IMR-90 (cell line): ENCODE measurements at regions not wholly inside any gene's neighbourhood (a gene's known extent, or its start where the extent isn't known, plus 50 kb on each side); places are given as distances from the start of the nearest gene placed in this dataset.

Experiments used
- ATAC-seq: fragments of 200-7000 bp; cut with Tn5 transposase; 2 replicates; pipeline ENCODE4 v1.9.1; 2020; ENCODE audit warnings: low read depth, mild to moderate bottlenecking, moderate library complexity
- BruUV-seq: library from RNA; stranded (reverse); fragments of 400-500 nt; replicated peaks from 2 replicates; lab custom pipeline; 2021; lab: Mats Ljungman, UMichigan
- CTCF ChIA-PET: fragments of 300-600 bp; formaldehyde crosslinking; extraction: SDS; loops from one replicate; lab custom pipeline; 2021; ENCODE audit warnings: antibody characterized with exemption; lab: Yijun Ruan, JAX
- POLR2A ChIA-PET: fragments of 300-600 bp; sonication (Branson Sonifier 250); formaldehyde crosslinking; loops from one replicate; lab custom pipeline; 2022; ENCODE audit warnings: antibody characterized with exemption; ENCODE audit not compliant: unreplicated experiment; lab: Charles Lee
- DNase-seq: peaks from one replicate; pipeline ENCODE4 v3.0.0; 2013
- H2AFZ ChIP-seq: replicated peaks from 2 replicates; pipeline ENCODE3; 2013; ENCODE audit warnings: low read length, mild to moderate bottlenecking; ENCODE audit not compliant: poor library complexity
- H2AK5ac ChIP-seq: 2 replicates; pipeline ENCODE4 v1.6.1; 2013; ENCODE audit warnings: low read depth, low read length, inconsistent platforms
- H2AK9ac ChIP-seq: replicated peaks from 2 replicates; pipeline ENCODE3; 2013; ENCODE audit warnings: mild to moderate bottlenecking, low read depth, low read length, moderate library complexity; ENCODE audit not compliant: poor library complexity
- H2BK120ac ChIP-seq: 2 replicates; pipeline ENCODE4 v1.6.1; 2013; ENCODE audit warnings: low read depth, low read length, inconsistent platforms
- H2BK15ac ChIP-seq: 3 replicates; pipeline ENCODE4 v1.6.1; 2013; ENCODE audit warnings: low read depth, low read length, inconsistent platforms
- H2BK20ac ChIP-seq: 2 replicates; pipeline ENCODE4 v1.6.1; 2013; ENCODE audit warnings: low read depth, mild to moderate bottlenecking, inconsistent platforms, low read length, moderate library complexity
- H2BK5ac ChIP-seq: 2 replicates; pipeline ENCODE4 v1.6.1; 2013; ENCODE audit warnings: mild to moderate bottlenecking, low read depth, low read length, inconsistent platforms; ENCODE audit not compliant: poor library complexity, severe bottlenecking
- H3K14ac ChIP-seq: replicated peaks from 2 replicates; pipeline ENCODE4 v1.6.1; 2013; ENCODE audit warnings: low read depth, low read length, inconsistent platforms
- H3K18ac ChIP-seq: 2 replicates; pipeline ENCODE4 v1.6.1; 2013; ENCODE audit warnings: low read depth, low read length, control low read depth
- H3K23ac ChIP-seq: 2 replicates; pipeline ENCODE4 v1.6.1; 2013; ENCODE audit warnings: low read depth, low read length, inconsistent platforms
- H3K27ac ChIP-seq: 2 replicates; pipeline ENCODE4 v1.5.1; 2013; ENCODE audit warnings: mild to moderate bottlenecking, control low read depth, low read length; ENCODE audit not compliant: insufficient read depth
- H3K27me3 ChIP-seq: 2 replicates; pipeline ENCODE4 v1.6.1; 2013; ENCODE audit warnings: low read length; ENCODE audit not compliant: control insufficient read depth, insufficient read depth
- H3K36me3 ChIP-seq: 2 replicates; pipeline ENCODE4 v1.6.1; 2013; ENCODE audit warnings: low read length, mixed read lengths; ENCODE audit not compliant: control insufficient read depth, insufficient read depth
- H3K4ac ChIP-seq: 2 replicates; pipeline ENCODE4 v1.6.1; 2013; ENCODE audit warnings: low read depth, low read length, inconsistent platforms
- H3K4me1 ChIP-seq: 2 replicates; pipeline ENCODE4 v1.6.1; 2013; ENCODE audit warnings: low read length, mixed read lengths; ENCODE audit not compliant: control insufficient read depth, insufficient read depth
- H3K4me2 ChIP-seq: 2 replicates; pipeline ENCODE4 v1.6.1; 2013; ENCODE audit warnings: low read depth, mild to moderate bottlenecking, control low read depth, low read length, moderate library complexity
- H3K4me3 ChIP-seq: 2 replicates; pipeline ENCODE4 v1.5.1; 2013; ENCODE audit warnings: low read depth, mild to moderate bottlenecking, control low read depth, low read length, moderate library complexity; ENCODE audit not compliant: insufficient read depth
- H3K56ac ChIP-seq: 2 replicates; pipeline ENCODE4 v1.6.1; 2013; ENCODE audit warnings: low read length, inconsistent platforms; ENCODE audit not compliant: insufficient read depth; ENCODE audit errors: extremely low read depth
- H3K79me1 ChIP-seq, 2 experiments: 2 replicates each; pipeline ENCODE4 v1.6.1; 2013; ENCODE audit warnings: low read length in 2 of 2, inconsistent platforms in 1 of 2, low read depth in 1 of 2
- H3K9ac ChIP-seq: 2 replicates; pipeline ENCODE4 v1.6.1; 2013; ENCODE audit warnings: low read depth, low read length, control low read depth
- H3K9me1 ChIP-seq: 2 replicates; pipeline ENCODE4 v1.6.1; 2013; ENCODE audit warnings: low read length, inconsistent platforms; ENCODE audit not compliant: insufficient read depth
- H3K9me3 ChIP-seq: 2 replicates; pipeline ENCODE4 v1.6.1; 2013; ENCODE audit warnings: low read length; ENCODE audit not compliant: control insufficient read depth, insufficient read depth
- H4K20me1 ChIP-seq: 2 replicates; pipeline ENCODE4 v1.6.1; 2013; ENCODE audit warnings: low read length, inconsistent platforms; ENCODE audit not compliant: insufficient read depth
- H4K5ac ChIP-seq: 2 replicates; pipeline ENCODE4 v1.6.1; 2013; ENCODE audit warnings: mild to moderate bottlenecking, low read depth, low read length, control low read depth
- H4K8ac ChIP-seq, 2 experiments: 2 replicates each; pipeline ENCODE4 v1.6.1; 2013; ENCODE audit warnings: low read depth in 2 of 2, low read length in 2 of 2, control low read depth in 1 of 2, inconsistent platforms in 1 of 2
- H4K91ac ChIP-seq: 2 replicates; pipeline ENCODE4 v1.6.1; 2013; ENCODE audit warnings: low read depth, low read length, inconsistent platforms; ENCODE audit not compliant: insufficient read depth
- BHLHE40 ChIP-seq: fragments of 150-350 bp; IDR thresholded peaks from 2 replicates; pipeline ENCODE4 v1.6.1; 2016; ENCODE audit warnings: mild to moderate bottlenecking, low read depth, low read length
- CEBPB ChIP-seq: IDR thresholded peaks from 2 replicates; pipeline ENCODE4 v1.6.1; 2012; ENCODE audit warnings: low read depth, low read length, improper control_type of control experiment
- CHD1 ChIP-seq: IDR thresholded peaks from 2 replicates; pipeline ENCODE4 v1.6.1; 2012; ENCODE audit warnings: low read depth, low read length, improper control_type of control experiment
- CTCF ChIP-seq: conservative IDR thresholded peaks from 2 replicates; pipeline ENCODE4 v1.5.1; 2012; ENCODE audit warnings: mild to moderate bottlenecking, low read depth, low read length, improper control_type of control experiment
- FOS ChIP-seq: fragments of 150-350 bp; IDR thresholded peaks from 2 replicates; pipeline ENCODE4 v1.6.1; 2016; ENCODE audit warnings: low read depth, low read length
- MAFK ChIP-seq: IDR thresholded peaks from 2 replicates; pipeline ENCODE4 v1.6.1; 2012; ENCODE audit warnings: low read depth, low read length, improper control_type of control experiment
- MAZ ChIP-seq: IDR thresholded peaks from 2 replicates; pipeline ENCODE4 v1.6.1; 2012; ENCODE audit warnings: low read depth, mild to moderate bottlenecking, low read length, improper control_type of control experiment, moderate library complexity, borderline replicate concordance
- MXI1 ChIP-seq: IDR thresholded peaks from 2 replicates; pipeline ENCODE4 v1.6.1; 2012; ENCODE audit warnings: low read depth, mild to moderate bottlenecking, low read length, moderate library complexity, borderline replicate concordance
- NFE2L2 ChIP-seq: fragments of 150-350 bp; IDR thresholded peaks from 2 replicates; pipeline ENCODE4 v1.6.1; 2016; ENCODE audit warnings: low read depth, mild to moderate bottlenecking, low read length
- POLR2A ChIP-seq: IDR thresholded peaks from 2 replicates; pipeline ENCODE4 v1.6.1; 2012; ENCODE audit warnings: mild to moderate bottlenecking, low read depth, low read length
- RAD21 ChIP-seq: IDR thresholded peaks from 2 replicates; pipeline ENCODE4 v1.6.1; 2012; ENCODE audit warnings: low read length, improper control_type of control experiment
- RCOR1 ChIP-seq: IDR thresholded peaks from 2 replicates; pipeline ENCODE4 v1.6.1; 2012; ENCODE audit warnings: mild to moderate bottlenecking, low read length, improper control_type of control experiment; ENCODE audit not compliant: insufficient replicate concordance
- RFX5 ChIP-seq: IDR thresholded peaks from 2 replicates; pipeline ENCODE4 v1.8.0; 2012; ENCODE audit warnings: low read depth, mild to moderate bottlenecking, low read length, moderate library complexity
- SMC3 ChIP-seq: fragments of 150-350 bp; IDR thresholded peaks from 2 replicates; pipeline ENCODE4 v1.6.1; 2016; ENCODE audit warnings: low read depth, mild to moderate bottlenecking, antibody characterized with exemption, low read length, moderate library complexity
- WGBS, 2 experiments: methylation state at CpG; one replicate each; pipeline versions ENCODE4 v1.1.5 to v1.1.7; 2013; ENCODE audit warnings: missing lambda C conversion rate in 2 of 2; ENCODE audit not compliant: insufficient read length in 1 of 2; ENCODE audit errors: extremely low coverage in 2 of 2; 5-methylcytosine and 5-hydroxymethylcytosine counted together
- dilution Hi-C: fragments of 300-500 bp; cut with HindIII; formaldehyde crosslinking; loops from one replicate; pipeline ENCODE4 v1.14.3; 2018; ENCODE audit warnings: low sequenced_read_pairs; ENCODE audit not compliant: unreplicated experiment
- in situ Hi-C: fragments of 300-500 bp; cut with MboI; formaldehyde crosslinking; loops from 3 replicates; pipeline ENCODE4 v1.14.3; 2019; ENCODE audit warnings: low sequenced_read_pairs, inconsistent platforms, mixed read lengths
- intact Hi-C: fragments of 100-400 bp; cut with micrococcal nuclease; formaldehyde crosslinking; loops from 2 replicates; pipeline ENCODE4 v1.10.0; 2022
- TF ChIP-seq, protein P1 (sequence below): fragments of 150-350 bp; IDR thresholded peaks from 2 replicates; pipeline ENCODE4 v1.6.1; 2016; ENCODE audit warnings: low read depth, mild to moderate bottlenecking, low read length, moderate library complexity, borderline replicate concordance
- TF ChIP-seq, protein P2 (sequence below): fragments of 150-350 bp; IDR thresholded peaks from 2 replicates; pipeline ENCODE4 v1.6.1; 2017; ENCODE audit warnings: mild to moderate bottlenecking, antibody characterized with exemption, low read length, low read depth

DNA sequence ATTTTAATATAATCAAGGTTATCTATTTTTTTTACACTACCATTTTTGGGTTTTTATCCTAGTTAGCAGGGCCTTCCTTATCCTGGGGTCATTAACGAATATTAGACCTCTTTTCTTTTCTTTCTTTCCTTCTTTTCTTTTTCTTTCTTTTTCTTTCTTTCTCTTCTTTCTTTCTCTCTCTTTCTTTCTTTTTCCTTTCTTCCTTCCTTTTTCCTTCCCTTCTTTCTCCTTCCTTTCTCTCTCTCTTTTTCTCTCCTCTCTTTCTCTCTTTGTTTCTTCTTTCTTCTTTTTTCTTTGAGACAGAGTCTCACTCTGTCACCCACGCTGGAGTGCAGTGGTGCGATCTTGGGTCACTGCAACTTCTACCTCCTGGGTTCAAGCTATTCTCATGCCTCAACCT, 120.4 kb upstream of the PDE7B start:
- no peak overlapping the region for H3K27ac ChIP-seq
- TF ChIP-seq CEBPB (no peak), RCOR1 (no peak), CHD1 (no peak), RAD21 (no peak), NFE2L2 (no peak), MAZ (no peak), SMC3 (no peak), BHLHE40 (no peak), CTCF (no peak), FOS (no peak), POLR2A (no peak), MAFK (no peak), MXI1 (no peak), RFX5 (no peak)
- TF ChIP-seq, protein P1, sequence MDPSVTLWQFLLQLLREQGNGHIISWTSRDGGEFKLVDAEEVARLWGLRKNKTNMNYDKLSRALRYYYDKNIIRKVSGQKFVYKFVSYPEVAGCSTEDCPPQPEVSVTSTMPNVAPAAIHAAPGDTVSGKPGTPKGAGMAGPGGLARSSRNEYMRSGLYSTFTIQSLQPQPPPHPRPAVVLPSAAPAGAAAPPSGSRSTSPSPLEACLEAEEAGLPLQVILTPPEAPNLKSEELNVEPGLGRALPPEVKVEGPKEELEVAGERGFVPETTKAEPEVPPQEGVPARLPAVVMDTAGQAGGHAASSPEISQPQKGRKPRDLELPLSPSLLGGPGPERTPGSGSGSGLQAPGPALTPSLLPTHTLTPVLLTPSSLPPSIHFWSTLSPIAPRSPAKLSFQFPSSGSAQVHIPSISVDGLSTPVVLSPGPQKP: no peak
- TF ChIP-seq, protein P2, sequence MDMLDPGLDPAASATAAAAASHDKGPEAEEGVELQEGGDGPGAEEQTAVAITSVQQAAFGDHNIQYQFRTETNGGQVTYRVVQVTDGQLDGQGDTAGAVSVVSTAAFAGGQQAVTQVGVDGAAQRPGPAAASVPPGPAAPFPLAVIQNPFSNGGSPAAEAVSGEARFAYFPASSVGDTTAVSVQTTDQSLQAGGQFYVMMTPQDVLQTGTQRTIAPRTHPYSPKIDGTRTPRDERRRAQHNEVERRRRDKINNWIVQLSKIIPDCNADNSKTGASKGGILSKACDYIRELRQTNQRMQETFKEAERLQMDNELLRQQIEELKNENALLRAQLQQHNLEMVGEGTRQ: no peak
- intact Hi-C loops (loop anchor here (10.0 kb wide), 1 partner anchor 494 kb away; no protein-coding TSS in a partner anchor), dilution Hi-C loops (no loop called here), in situ Hi-C loops (no loop called here)
- H4K8ac ChIP-seq: no peak overlapping the region
- POLR2A ChIA-PET: no interaction called here
- H4K5ac ChIP-seq: no peak overlapping the region
- peaks cover 2% of the 10 kb centered on the region; the same call in 1 of the 2 replicates for H3K9me1 ChIP-seq
- no peak overlapping the region for H3K4me3 ChIP-seq
- no peak overlapping the region for H3K23ac ChIP-seq
- no peak overlapping the region for H4K91ac ChIP-seq
- H3K79me1 ChIP-seq: no peaks in the 10 kb centered on the region
- no peak overlapping the region for H3K4me2 ChIP-seq
- H3K4me1 ChIP-seq: no peaks in the 10 kb centered on the region
- peaks cover 2% of the 10 kb centered on the region; the same call in 1 of the 2 replicates for H3K9me3 ChIP-seq
- ATAC-seq (no peak), DNase-seq (no peak)
- no peak overlapping the region for H2BK120ac ChIP-seq
- H3K9ac ChIP-seq: no peak overlapping the region
- no peak overlapping the region for H3K18ac ChIP-seq
- no peak overlapping the region for H2BK5ac ChIP-seq
- H3K27me3 ChIP-seq: no peaks in the 10 kb centered on the region
- H3K4ac ChIP-seq: no peak overlapping the region
- no peak overlapping the region for H3K56ac ChIP-seq
- CTCF ChIA-PET: no interaction called here
- H3K14ac ChIP-seq: no peak overlapping the region
- WGBS, 2 experiments: 100% methylated on average over 2 of the region's 3 CpGs; no CpG with 5 or more reads in 1 of the 2 experiments
- no peaks in the 10 kb centered on the region for H4K20me1 ChIP-seq
- H2AFZ ChIP-seq: no peak overlapping the region
- no peak overlapping the region for H2AK9ac ChIP-seq
- H2BK20ac ChIP-seq: no peak overlapping the region
- no TSS peak for BruUV-seq
- H2AK5ac ChIP-seq: no peak overlapping the region
- H2BK15ac ChIP-seq: no peak overlapping the region
- H3K36me3 ChIP-seq: no peaks in the 10 kb centered on the region
